ENCODE measurements at regions not wholly inside any gene's neighbourhood (a gene's known extent, or its start where the extent isn't known, plus 50 kb on each side); places are given as distances from the start of the nearest gene placed in this dataset.

- DNase-seq: no peak
Measured at GRCh38 chr15:35320158-35320780, 225.7 kb downstream of the DPH6 start.

DNA sequence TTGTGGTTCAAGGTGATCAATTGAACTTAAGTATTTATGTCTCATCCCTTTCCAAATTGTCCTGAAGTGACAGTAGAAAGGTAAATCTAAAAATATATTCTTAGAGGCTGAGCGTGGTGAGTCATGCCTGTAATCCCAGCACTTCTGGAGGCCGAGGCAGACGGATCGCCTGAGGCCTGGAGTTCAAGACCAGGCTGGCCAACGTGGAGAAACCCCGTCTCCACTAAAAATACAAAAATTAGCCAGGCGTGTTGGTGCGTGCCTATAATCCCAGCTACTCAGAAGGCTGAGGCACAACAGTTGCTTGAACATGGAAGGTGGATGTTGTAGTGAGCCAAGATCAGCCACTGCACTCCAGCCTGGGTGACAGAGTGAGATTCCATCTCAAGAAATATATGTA lies 226.6 kb downstream of the DPH6 start:
- no peak for DNase-seq

DNA sequence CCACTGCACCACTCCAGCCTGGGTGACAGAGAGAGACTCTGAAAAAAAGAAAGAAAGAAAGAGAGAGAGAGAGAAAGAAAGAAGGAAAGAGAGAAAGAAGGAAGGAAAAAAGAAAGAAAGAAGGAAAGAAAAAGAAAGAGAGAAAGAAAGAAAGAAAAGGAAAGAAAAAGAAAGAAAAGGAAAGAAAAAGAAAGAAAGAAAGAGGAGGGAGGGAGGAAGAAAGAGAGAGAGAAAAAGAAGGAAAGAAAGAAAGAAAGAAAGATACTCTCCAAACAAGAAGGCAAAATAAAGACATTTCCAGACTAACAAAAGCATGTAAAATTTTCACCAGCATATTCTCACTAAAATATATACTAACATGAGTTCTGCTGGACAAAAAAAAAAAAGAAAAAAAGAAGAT lies 228.7 kb downstream of the DPH6 start:
- DNase-seq: no peak

- no peak for DNase-seq
Measured at GRCh38 chr15:35312344-35312743, 227.2 kb upstream of the NANOGP8 start.

DNA sequence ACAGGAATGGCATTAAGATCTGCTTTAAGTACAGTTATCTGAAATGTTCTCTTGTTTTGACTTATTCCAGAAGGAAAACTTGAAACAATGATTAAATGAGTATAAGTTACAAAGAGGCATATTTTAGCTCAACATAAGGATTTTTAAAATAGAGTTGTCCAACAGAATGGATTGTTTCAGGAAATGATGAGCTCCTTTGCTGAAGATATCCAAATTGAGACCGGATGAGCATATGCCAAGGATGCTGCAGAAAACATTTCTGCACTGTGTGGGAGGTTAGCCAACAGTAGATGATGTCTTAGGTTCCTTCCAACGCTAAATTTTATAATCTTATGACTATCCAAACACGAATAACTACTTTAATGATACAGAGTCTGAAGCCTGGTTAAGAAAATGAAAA lies 226.5 kb upstream of the NANOGP8 start:
- no peak for DNase-seq

- no peak for DNase-seq
Measured at GRCh38 chr15:35309886-35310285, 224.8 kb upstream of the NANOGP8 start.

GRCh38 chr15:35308802-35309201 lies 223.7 kb upstream of the NANOGP8 start:
- no peak for DNase-seq

- DNase-seq: no peak
Measured at GRCh38 chr15:35307676-35308075, 222.6 kb upstream of the NANOGP8 start.

DNA sequence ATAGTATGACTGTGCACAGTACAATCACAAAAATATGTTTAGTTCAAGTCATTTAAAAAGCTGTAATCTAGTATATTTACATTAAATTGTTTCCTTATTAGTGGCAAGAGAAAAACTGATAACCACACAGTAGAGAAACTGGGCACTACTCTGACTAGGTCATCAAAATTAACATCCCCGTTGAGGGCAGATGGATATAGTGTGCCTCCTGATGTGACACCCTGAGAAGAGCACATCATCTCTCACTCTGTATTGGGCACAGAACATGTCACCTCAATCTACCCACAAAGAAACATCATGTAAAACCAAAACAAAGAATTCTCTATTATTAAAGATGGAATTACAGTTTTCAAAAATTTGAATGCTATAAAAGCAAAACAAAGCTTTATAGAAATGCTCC lies 221.9 kb upstream of the NANOGP8 start:
- no peak for DNase-seq

GRCh38 chr15:35306361-35306981 lies 221.4 kb upstream of the NANOGP8 start:
- DNase-seq: no peak

GRCh38 chr15:35305946-35306345 lies 220.9 kb upstream of the NANOGP8 start:
- DNase-seq: no peak

- no peak for DNase-seq
Measured at GRCh38 chr15:35305031-35305550, 220.0 kb upstream of the NANOGP8 start.

DNA sequence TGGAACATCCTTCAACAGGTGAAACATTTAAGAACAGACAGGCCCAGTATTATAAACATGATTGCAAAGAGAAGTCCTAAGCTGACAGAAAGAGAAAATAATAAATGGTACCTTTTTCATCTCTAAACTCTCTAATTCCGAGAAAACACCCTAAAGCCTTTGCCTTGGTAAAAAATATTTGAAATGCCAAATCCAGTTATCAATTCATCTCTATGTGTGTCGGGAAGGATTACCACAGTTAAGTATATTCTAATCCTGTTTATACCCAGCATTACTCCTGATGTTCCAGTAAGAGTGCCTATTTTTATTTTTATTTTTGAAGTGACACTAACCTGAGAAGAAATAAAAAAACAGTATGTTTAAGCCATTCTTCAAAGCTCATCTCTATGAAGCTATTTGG lies 219.3 kb upstream of the NANOGP8 start:
- no peak for DNase-seq

DNA sequence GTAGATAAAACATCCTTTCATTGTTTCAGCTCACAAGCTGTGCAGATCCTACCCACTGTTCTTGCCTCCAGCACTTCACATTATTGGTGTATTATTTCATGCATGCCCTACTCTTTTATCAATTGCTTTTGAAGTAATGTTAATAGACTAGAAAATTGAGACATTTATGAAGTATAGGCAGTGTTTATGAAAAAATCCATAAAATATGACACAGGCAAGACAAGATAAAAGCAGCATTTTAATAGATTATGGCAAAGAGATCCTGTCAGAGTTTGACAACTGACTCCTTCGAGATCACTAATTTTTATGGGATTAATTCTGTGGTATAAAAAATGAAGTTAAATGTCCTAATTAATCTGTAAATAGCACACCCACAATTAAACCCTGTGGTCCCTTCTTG lies 217.2 kb upstream of the NANOGP8 start:
- DNase-seq: no peak

DNA sequence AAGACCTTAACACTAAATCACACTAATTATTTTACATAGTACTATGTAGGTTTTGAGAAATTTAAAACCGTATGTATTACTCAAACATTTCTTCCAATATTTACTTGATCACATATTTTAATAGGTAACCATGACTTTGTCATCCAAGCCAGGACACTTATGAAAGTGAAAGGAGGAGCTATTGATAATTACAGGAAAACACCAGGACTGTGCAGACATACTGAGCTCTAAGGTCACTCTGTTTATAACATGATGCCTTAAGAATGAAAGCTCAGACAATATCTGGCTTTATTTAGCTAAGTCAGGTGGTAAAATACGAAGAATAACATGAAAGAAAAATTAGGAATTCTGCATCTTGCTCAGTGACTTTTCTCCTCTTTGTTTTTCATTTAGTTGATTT lies 216.0 kb upstream of the NANOGP8 start:
- DNase-seq: no peak

GRCh38 chr15:35299059-35299735 lies 214.1 kb upstream of the NANOGP8 start:
- DNase-seq: no peak

GRCh38 chr15:35298509-35298908 lies 213.4 kb upstream of the NANOGP8 start:
- no peak for DNase-seq

GRCh38 chr15:35293353-35294130 lies 208.4 kb upstream of the NANOGP8 start:
- no peak for DNase-seq

- no peak for DNase-seq
Measured at GRCh38 chr15:35290301-35290721, 205.2 kb upstream of the NANOGP8 start.

GRCh38 chr15:35289024-35289617 lies 204.0 kb upstream of the NANOGP8 start:
- DNase-seq: peak; percentile 65

GRCh38 chr15:35288580-35288979 lies 203.5 kb upstream of the NANOGP8 start:
- DNase-seq: no peak

GRCh38 chr15:35286721-35287120 lies 201.6 kb upstream of the NANOGP8 start:
- no peak for DNase-seq

GRCh38 chr15:35282965-35283496 lies 197.9 kb upstream of the NANOGP8 start:
- DNase-seq: no peak

Data from NCI-H526 treated with DMSO at 0.1 percent for 48 hours (cell line).